H1 (cell line): ENCODE measurements at regions not wholly inside any gene's neighbourhood (a gene's known extent, or its start where the extent isn't known, plus 50 kb on each side); places are given as distances from the start of the nearest gene placed in this dataset.

Source experiments
- CHD2 ChIP-seq: IDR thresholded peaks from 2 replicates; pipeline ENCODE4 v1.6.1; 2012; ENCODE audit warnings: low read length, improper control_type of control experiment
- CREB1 ChIP-seq: IDR thresholded peaks from 2 replicates; pipeline ENCODE4 v1.6.1; 2012; ENCODE audit warnings: inconsistent platforms
- NRF1 ChIP-seq: IDR thresholded peaks from 2 replicates; pipeline ENCODE4 v1.6.1; 2011; ENCODE audit warnings: mild to moderate bottlenecking, low read depth, low read length, improper control_type of control experiment
- TF ChIP-seq, protein P1 (sequence below): fragments of 300-600 bp; sonication (generic); IDR thresholded peaks from 2 replicates; pipeline ENCODE4 v1.7.1; 2012; ENCODE audit warnings: low read length, moderate library complexity, mild to moderate bottlenecking, inconsistent platforms; ENCODE audit not compliant: insufficient replicate concordance

DNA sequence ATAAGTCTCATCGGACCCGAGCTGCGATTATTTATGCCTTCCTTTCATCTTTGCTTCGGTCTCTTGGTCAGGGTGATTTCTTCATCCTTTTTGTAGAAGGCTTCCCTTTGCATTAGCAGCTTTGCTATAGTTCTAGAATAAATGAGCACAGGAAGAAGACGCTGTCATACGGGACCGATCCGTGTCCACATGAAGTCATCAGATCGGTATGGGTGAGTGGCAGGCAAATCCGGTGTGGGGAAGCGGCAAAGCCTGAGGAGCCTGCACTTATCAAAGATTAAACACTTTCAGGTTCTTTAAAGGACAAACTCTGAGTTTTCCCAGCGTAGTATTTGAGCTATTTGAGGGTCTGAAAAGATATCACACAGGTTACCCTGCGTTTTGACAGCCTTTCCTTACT, 119.3 kb downstream of the IRS2 start (continued):
- TF ChIP-seq, protein P1, sequence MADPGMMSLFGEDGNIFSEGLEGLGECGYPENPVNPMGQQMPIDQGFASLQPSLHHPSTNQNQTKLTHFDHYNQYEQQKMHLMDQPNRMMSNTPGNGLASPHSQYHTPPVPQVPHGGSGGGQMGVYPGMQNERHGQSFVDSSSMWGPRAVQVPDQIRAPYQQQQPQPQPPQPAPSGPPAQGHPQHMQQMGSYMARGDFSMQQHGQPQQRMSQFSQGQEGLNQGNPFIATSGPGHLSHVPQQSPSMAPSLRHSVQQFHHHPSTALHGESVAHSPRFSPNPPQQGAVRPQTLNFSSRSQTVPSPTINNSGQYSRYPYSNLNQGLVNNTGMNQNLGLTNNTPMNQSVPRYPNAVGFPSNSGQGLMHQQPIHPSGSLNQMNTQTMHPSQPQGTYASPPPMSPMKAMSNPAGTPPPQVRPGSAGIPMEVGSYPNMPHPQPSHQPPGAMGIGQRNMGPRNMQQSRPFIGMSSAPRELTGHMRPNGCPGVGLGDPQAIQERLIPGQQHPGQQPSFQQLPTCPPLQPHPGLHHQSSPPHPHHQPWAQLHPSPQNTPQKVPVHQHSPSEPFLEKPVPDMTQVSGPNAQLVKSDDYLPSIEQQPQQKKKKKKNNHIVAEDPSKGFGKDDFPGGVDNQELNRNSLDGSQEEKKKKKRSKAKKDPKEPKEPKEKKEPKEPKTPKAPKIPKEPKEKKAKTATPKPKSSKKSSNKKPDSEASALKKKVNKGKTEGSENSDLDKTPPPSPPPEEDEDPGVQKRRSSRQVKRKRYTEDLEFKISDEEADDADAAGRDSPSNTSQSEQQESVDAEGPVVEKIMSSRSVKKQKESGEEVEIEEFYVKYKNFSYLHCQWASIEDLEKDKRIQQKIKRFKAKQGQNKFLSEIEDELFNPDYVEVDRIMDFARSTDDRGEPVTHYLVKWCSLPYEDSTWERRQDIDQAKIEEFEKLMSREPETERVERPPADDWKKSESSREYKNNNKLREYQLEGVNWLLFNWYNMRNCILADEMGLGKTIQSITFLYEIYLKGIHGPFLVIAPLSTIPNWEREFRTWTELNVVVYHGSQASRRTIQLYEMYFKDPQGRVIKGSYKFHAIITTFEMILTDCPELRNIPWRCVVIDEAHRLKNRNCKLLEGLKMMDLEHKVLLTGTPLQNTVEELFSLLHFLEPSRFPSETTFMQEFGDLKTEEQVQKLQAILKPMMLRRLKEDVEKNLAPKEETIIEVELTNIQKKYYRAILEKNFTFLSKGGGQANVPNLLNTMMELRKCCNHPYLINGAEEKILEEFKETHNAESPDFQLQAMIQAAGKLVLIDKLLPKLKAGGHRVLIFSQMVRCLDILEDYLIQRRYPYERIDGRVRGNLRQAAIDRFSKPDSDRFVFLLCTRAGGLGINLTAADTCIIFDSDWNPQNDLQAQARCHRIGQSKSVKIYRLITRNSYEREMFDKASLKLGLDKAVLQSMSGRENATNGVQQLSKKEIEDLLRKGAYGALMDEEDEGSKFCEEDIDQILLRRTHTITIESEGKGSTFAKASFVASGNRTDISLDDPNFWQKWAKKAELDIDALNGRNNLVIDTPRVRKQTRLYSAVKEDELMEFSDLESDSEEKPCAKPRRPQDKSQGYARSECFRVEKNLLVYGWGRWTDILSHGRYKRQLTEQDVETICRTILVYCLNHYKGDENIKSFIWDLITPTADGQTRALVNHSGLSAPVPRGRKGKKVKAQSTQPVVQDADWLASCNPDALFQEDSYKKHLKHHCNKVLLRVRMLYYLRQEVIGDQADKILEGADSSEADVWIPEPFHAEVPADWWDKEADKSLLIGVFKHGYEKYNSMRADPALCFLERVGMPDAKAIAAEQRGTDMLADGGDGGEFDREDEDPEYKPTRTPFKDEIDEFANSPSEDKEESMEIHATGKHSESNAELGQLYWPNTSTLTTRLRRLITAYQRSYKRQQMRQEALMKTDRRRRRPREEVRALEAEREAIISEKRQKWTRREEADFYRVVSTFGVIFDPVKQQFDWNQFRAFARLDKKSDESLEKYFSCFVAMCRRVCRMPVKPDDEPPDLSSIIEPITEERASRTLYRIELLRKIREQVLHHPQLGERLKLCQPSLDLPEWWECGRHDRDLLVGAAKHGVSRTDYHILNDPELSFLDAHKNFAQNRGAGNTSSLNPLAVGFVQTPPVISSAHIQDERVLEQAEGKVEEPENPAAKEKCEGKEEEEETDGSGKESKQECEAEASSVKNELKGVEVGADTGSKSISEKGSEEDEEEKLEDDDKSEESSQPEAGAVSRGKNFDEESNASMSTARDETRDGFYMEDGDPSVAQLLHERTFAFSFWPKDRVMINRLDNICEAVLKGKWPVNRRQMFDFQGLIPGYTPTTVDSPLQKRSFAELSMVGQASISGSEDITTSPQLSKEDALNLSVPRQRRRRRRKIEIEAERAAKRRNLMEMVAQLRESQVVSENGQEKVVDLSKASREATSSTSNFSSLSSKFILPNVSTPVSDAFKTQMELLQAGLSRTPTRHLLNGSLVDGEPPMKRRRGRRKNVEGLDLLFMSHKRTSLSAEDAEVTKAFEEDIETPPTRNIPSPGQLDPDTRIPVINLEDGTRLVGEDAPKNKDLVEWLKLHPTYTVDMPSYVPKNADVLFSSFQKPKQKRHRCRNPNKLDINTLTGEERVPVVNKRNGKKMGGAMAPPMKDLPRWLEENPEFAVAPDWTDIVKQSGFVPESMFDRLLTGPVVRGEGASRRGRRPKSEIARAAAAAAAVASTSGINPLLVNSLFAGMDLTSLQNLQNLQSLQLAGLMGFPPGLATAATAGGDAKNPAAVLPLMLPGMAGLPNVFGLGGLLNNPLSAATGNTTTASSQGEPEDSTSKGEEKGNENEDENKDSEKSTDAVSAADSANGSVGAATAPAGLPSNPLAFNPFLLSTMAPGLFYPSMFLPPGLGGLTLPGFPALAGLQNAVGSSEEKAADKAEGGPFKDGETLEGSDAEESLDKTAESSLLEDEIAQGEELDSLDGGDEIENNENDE = no peak
- TF ChIP-seq CREB1 (no peak), NRF1 (no peak), CHD2 (no peak)
